ENCODE measurements at regions not wholly inside any gene's neighbourhood (a gene's known extent, or its start where the extent isn't known, plus 50 kb on each side); places are given as distances from the start of the nearest gene placed in this dataset.

DNA sequence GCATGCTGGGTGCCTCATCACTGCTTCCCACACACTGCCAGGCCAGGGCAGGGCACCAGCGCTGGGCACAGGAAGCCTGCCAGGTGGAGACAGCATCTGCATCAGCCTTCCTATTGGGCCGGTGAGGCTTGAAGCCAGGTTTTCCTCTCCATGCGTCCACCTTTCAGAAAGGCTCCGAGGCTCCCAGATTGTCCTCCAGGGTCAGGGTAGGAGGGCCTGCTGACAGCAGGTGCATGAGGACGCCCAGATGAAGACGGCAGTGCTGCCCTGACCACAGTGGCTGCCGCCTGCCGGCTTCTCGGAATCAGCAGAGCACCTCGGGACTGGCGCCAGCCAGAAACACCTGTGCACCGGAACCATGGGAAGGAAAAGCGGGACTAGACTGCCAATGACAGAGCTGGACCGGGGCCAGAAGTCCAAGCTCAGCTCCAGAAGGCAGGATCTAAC lies 170.5 kb upstream of the CST7 start:
- Histone ChIP-seq H3K4me3 (no peak overlapping the region), H2AFZ (no peak overlapping the region), H3K9me3 (ENCODE audit: insufficient read depth, low read depth) (peaks cover 4% of the 10 kb centered on the region; the same call in 1 of the 2 replicates), H3K4me2 (no peak overlapping the region), H3K79me2 (ENCODE audit: low read depth) (no peaks in the 10 kb centered on the region), H3K27me3 (ENCODE audit: insufficient read depth, low read depth) (no peaks in the 10 kb centered on the region), H3K36me3 (ENCODE audit: low read depth) (no peaks in the 10 kb centered on the region), H3K9me2 (ENCODE audit: insufficient read depth) (no peaks in the 10 kb centered on the region), H3F3A (ENCODE audit: insufficient read depth, low read depth) (peaks cover 5% of the 10 kb centered on the region; the same call in 1 of the 2 replicates), H3K4me1 (replicated peaks; ENCODE audit: insufficient read depth) (peaks cover 12% of the 10 kb centered on the region), H3K27ac (no peak overlapping the region), H4K20me1 (ENCODE audit: insufficient read depth) (no peaks in the 10 kb centered on the region)
- BruUV-seq (replicated peaks): no TSS peak
- TF ChIP-seq EZH2 (IDR thresholded peaks at IDR 0.05; ENCODE audit: low read depth): no peak
- TF ChIP-seq, protein P1, sequence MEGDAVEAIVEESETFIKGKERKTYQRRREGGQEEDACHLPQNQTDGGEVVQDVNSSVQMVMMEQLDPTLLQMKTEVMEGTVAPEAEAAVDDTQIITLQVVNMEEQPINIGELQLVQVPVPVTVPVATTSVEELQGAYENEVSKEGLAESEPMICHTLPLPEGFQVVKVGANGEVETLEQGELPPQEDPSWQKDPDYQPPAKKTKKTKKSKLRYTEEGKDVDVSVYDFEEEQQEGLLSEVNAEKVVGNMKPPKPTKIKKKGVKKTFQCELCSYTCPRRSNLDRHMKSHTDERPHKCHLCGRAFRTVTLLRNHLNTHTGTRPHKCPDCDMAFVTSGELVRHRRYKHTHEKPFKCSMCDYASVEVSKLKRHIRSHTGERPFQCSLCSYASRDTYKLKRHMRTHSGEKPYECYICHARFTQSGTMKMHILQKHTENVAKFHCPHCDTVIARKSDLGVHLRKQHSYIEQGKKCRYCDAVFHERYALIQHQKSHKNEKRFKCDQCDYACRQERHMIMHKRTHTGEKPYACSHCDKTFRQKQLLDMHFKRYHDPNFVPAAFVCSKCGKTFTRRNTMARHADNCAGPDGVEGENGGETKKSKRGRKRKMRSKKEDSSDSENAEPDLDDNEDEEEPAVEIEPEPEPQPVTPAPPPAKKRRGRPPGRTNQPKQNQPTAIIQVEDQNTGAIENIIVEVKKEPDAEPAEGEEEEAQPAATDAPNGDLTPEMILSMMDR (conservative IDR thresholded peaks at IDR 0.05): no peak
- DNase-seq: no peak
- POLR2A ChIA-PET (ENCODE audit: unreplicated experiment): no interaction called here
- intact Hi-C loops (cut with micrococcal nuclease; ENCODE audit: unreplicated experiment): no loop called here
- CTCF ChIA-PET: no interaction called here

GRCh38 chr20:24779131-24779530 lies 169.9 kb upstream of the CST7 start:
- Histone ChIP-seq H3K27me3 (ENCODE audit: insufficient read depth, low read depth) (no peaks in the 10 kb centered on the region), H4K20me1 (ENCODE audit: insufficient read depth) (no peaks in the 10 kb centered on the region), H3K4me3 (no peak overlapping the region), H3K27ac (no peak overlapping the region), H3K36me3 (ENCODE audit: low read depth) (no peaks in the 10 kb centered on the region), H3K4me1 (replicated peaks; ENCODE audit: insufficient read depth) (peaks cover 7% of the 10 kb centered on the region), H2AFZ (no peak overlapping the region), H3K9me3 (ENCODE audit: insufficient read depth, low read depth) (peaks cover 4% of the 10 kb centered on the region; the same call in 1 of the 2 replicates), H3K4me2 (no peak overlapping the region), H3K79me2 (ENCODE audit: low read depth) (no peaks in the 10 kb centered on the region), H3F3A (ENCODE audit: insufficient read depth, low read depth) (peaks cover 1% of the 10 kb centered on the region; the same call in 1 of the 2 replicates), H3K9me2 (ENCODE audit: insufficient read depth) (no peaks in the 10 kb centered on the region)
- no TSS peak for BruUV-seq (replicated peaks)
- DNase-seq: no peak
- ChIA-PET POLR2A (ENCODE audit: unreplicated experiment) (no interaction called here), CTCF (no interaction called here)
- TF ChIP-seq, protein P1 (conservative IDR thresholded peaks at IDR 0.05): no peak
- TF ChIP-seq EZH2 (IDR thresholded peaks at IDR 0.05; ENCODE audit: low read depth): no peak
- intact Hi-C loops (cut with micrococcal nuclease; ENCODE audit: unreplicated experiment): no loop called here

GRCh38 chr20:24779946-24780345 lies 169.1 kb upstream of the CST7 start:
- H3K4me3 ChIP-seq: no peak overlapping the region
- no peaks in the 10 kb centered on the region for H3K27me3 ChIP-seq (ENCODE audit: insufficient read depth, low read depth)
- H3K36me3 ChIP-seq (ENCODE audit: low read depth): no peaks in the 10 kb centered on the region
- H3K9me2 ChIP-seq (ENCODE audit: insufficient read depth): no peaks in the 10 kb centered on the region
- H3K79me2 ChIP-seq (ENCODE audit: low read depth): no peaks in the 10 kb centered on the region
- POLR2A ChIA-PET (ENCODE audit: unreplicated experiment): no interaction called here
- H2AFZ ChIP-seq: no peak overlapping the region
- H3K9me3 ChIP-seq (ENCODE audit: insufficient read depth, low read depth): peaks cover 4% of the 10 kb centered on the region; the same call in 1 of the 2 replicates
- no peaks in the 10 kb centered on the region for H4K20me1 ChIP-seq (ENCODE audit: insufficient read depth)
- no peaks in the 10 kb centered on the region for H3K4me1 ChIP-seq (replicated peaks; ENCODE audit: insufficient read depth)
- no peak overlapping the region for H3K4me2 ChIP-seq
- H3F3A ChIP-seq (ENCODE audit: insufficient read depth, low read depth): no peaks in the 10 kb centered on the region
- H3K27ac ChIP-seq: no peak overlapping the region
- no TSS peak for BruUV-seq (replicated peaks)
- DNase-seq: no peak
- TF ChIP-seq, protein P1 (conservative IDR thresholded peaks at IDR 0.05): no peak
- no peak for TF ChIP-seq EZH2 (IDR thresholded peaks at IDR 0.05; ENCODE audit: low read depth)
- CTCF ChIA-PET: no interaction called here
- intact Hi-C loops (cut with micrococcal nuclease; ENCODE audit: unreplicated experiment): loop anchor here (5.0 to 10.0 kb wide), 4 partner anchors 285 to 888 kb away; no protein-coding TSS in a partner anchor

Measured in PC-9 (cell line).